Neuronal stem cell (in vitro differentiated cells): ENCODE measurements at regions not wholly inside any gene's neighbourhood (a gene's known extent, or its start where the extent isn't known, plus 50 kb on each side); places are given as distances from the start of the nearest gene placed in this dataset.

ENCODE experiments used
- DNase-seq: peaks from one replicate; pipeline ENCODE4 v3.0.0-alpha.2; 2013; ENCODE audit warnings: low spot score
- H2AFZ ChIP-seq: one replicate; pipeline ENCODE4 v1.6.1; 2013; ENCODE audit warnings: mild to moderate bottlenecking, low read length, inconsistent platforms
- H2AK5ac ChIP-seq: 2 replicates; pipeline ENCODE4 v1.6.1; 2013; ENCODE audit warnings: low read depth, mild to moderate bottlenecking, inconsistent platforms, low read length, moderate library complexity, mixed read lengths
- H2BK120ac ChIP-seq: 2 replicates; pipeline ENCODE4 v1.6.1; 2013; ENCODE audit warnings: low read depth, mild to moderate bottlenecking, inconsistent platforms, low read length, moderate library complexity, mixed read lengths
- H2BK12ac ChIP-seq: one replicate; pipeline ENCODE4 v1.6.1; 2013; ENCODE audit warnings: low read length, inconsistent platforms
- H2BK15ac ChIP-seq: 2 replicates; pipeline ENCODE4 v1.6.1; 2013; ENCODE audit warnings: mild to moderate bottlenecking, low read length, inconsistent platforms, mixed read lengths
- H2BK5ac ChIP-seq: one replicate; pipeline ENCODE4 v1.6.1; 2013; ENCODE audit warnings: inconsistent platforms, mild to moderate bottlenecking, low read length, moderate library complexity
- H3K14ac ChIP-seq: one replicate; pipeline ENCODE4 v1.6.1; 2013; ENCODE audit warnings: low read length, inconsistent platforms
- H3K18ac ChIP-seq: 2 replicates; pipeline ENCODE4 v1.6.1; 2013; ENCODE audit warnings: low read length, inconsistent platforms
- H3K23ac ChIP-seq: 2 replicates; pipeline ENCODE4 v1.6.1; 2013; ENCODE audit warnings: low read depth, mild to moderate bottlenecking, mixed read lengths, low read length, inconsistent platforms; ENCODE audit not compliant: poor library complexity
- H3K27ac ChIP-seq: replicated peaks from 3 replicates; pipeline ENCODE4 v1.5.1; 2013; ENCODE audit warnings: low read length, inconsistent platforms
- H3K27me3 ChIP-seq, 3 experiments: 2 replicates each; pipeline ENCODE4 v1.6.1; 2013; ENCODE audit warnings: low read length in 3 of 3, mild to moderate bottlenecking in 2 of 3, inconsistent platforms in 1 of 3, low read depth in 1 of 3, mixed read lengths in 1 of 3, moderate library complexity in 1 of 3; ENCODE audit not compliant: control insufficient read depth in 3 of 3, insufficient read depth in 3 of 3
- H3K36me3 ChIP-seq, 2 donors: replicated peaks in 1 of 2; 2 replicates each; pipeline ENCODE4 v1.6.1; 2013; ENCODE audit warnings: low read length in 2 of 2; ENCODE audit not compliant: control insufficient read depth in 2 of 2, insufficient read depth in 2 of 2
- H3K4ac ChIP-seq: 2 replicates; pipeline ENCODE4 v1.6.1; 2013; ENCODE audit warnings: inconsistent platforms, mild to moderate bottlenecking, low read length, moderate library complexity
- H3K4me1 ChIP-seq, 2 donors: 1 replicate in 1 of 2; 2 replicates in 1 of 2; pipeline ENCODE4 v1.6.1; 2013; ENCODE audit warnings: low read length in 2 of 2, low read depth in 1 of 2; ENCODE audit not compliant: control insufficient read depth in 2 of 2, insufficient read depth in 1 of 2
- H3K4me2 ChIP-seq: one replicate; pipeline ENCODE4 v1.6.1; 2013; ENCODE audit warnings: mild to moderate bottlenecking, low read length, inconsistent platforms; ENCODE audit not compliant: insufficient read depth, poor library complexity, severe bottlenecking
- H3K4me3 ChIP-seq, 2 donors: 2 replicates each; pipeline ENCODE4 v1.5.1; 2013; ENCODE audit warnings: low read length in 2 of 2, mild to moderate bottlenecking in 2 of 2, inconsistent platforms in 1 of 2, moderate library complexity in 1 of 2
- H3K79me1 ChIP-seq: one replicate; pipeline ENCODE4 v1.6.1; 2013; ENCODE audit warnings: low read depth, mild to moderate bottlenecking, inconsistent platforms, low read length, moderate library complexity
- H3K9ac ChIP-seq: one replicate; pipeline ENCODE4 v1.6.1; 2013; ENCODE audit warnings: mild to moderate bottlenecking, low read depth, low read length, inconsistent platforms; ENCODE audit not compliant: poor library complexity
- H3K9me3 ChIP-seq, 2 donors: replicated peaks in 1 of 2; 2 replicates each; pipeline versions ENCODE3 to v1.6.1; 2013; ENCODE audit warnings: low read length in 2 of 2, mild to moderate bottlenecking in 2 of 2, inconsistent platforms in 1 of 2, low read depth in 1 of 2, mixed read lengths in 1 of 2, moderate library complexity in 1 of 2; ENCODE audit not compliant: control insufficient read depth in 2 of 2, insufficient read depth in 1 of 2
- H4K8ac ChIP-seq: one replicate; pipeline ENCODE4 v1.6.1; 2013; ENCODE audit warnings: low read depth, mild to moderate bottlenecking, inconsistent platforms, low read length, moderate library complexity
- H4K91ac ChIP-seq: one replicate; pipeline ENCODE4 v1.6.1; 2013; ENCODE audit warnings: low read length, low read depth, mild to moderate bottlenecking, inconsistent platforms; ENCODE audit not compliant: poor library complexity
- WGBS, 2 donors: extraction: QIAGEN DNeasy Blood & Tissue Kit; methylation state at CpG; one replicate each; pipeline ENCODE4 v1.1.7; 2013; ENCODE audit warnings: missing lambda C conversion rate in 2 of 2, mixed read lengths in 1 of 2; ENCODE audit not compliant: insufficient read length in 2 of 2, insufficient replicate concordance in 1 of 2; ENCODE audit errors: extremely low coverage in 2 of 2; 5-methylcytosine and 5-hydroxymethylcytosine counted together

- H4K8ac ChIP-seq: no peak overlapping the region
- no peaks in the 10 kb centered on the region for H3K79me1 ChIP-seq
- no CpG with 5 or more reads among the region's 1 CpG for WGBS, 2 donors
- H2BK120ac ChIP-seq: no peak overlapping the region
- H3K23ac ChIP-seq: no peak overlapping the region
- no peaks in the 10 kb centered on the region for H3K27me3 ChIP-seq
- no peak overlapping the region for H2BK5ac ChIP-seq
- H3K36me3 ChIP-seq: no peaks in the 10 kb centered on the region
- no peak overlapping the region for H2BK12ac ChIP-seq
- H3K18ac ChIP-seq: no peak overlapping the region
- no peak overlapping the region for H3K9ac ChIP-seq
- H3K4me2 ChIP-seq: no peak overlapping the region
- no peak overlapping the region for H3K4me3 ChIP-seq
- peaks cover 2 to 4% of the 10 kb centered on the region in 2 donors for H3K9me3 ChIP-seq
- no peak overlapping the region for H3K27ac ChIP-seq
- H2BK15ac ChIP-seq: no peak overlapping the region
- no peak overlapping the region for H3K4ac ChIP-seq
- H3K14ac ChIP-seq: no peak overlapping the region
- H2AK5ac ChIP-seq: no peak overlapping the region
- DNase-seq: no peak
- H2AFZ ChIP-seq: peak overlapping the region; percentile 70
- H4K91ac ChIP-seq: no peak overlapping the region
- peaks cover 0 to 4% of the 10 kb centered on the region in 2 donors for H3K4me1 ChIP-seq
Observed at GRCh38 chr12:91594715-91595114, 412.1 kb upstream of the DCN start.

GRCh38 chr12:91591639-91591987, 409.0 kb upstream of the DCN start:
- H3K79me1 ChIP-seq: no peaks in the 10 kb centered on the region
- H4K91ac ChIP-seq: no peak overlapping the region
- no peak overlapping the region for H3K9ac ChIP-seq
- no peak overlapping the region for H2AFZ ChIP-seq
- no peak overlapping the region for H3K4me3 ChIP-seq
- H3K23ac ChIP-seq: no peak overlapping the region
- H4K8ac ChIP-seq: no peak overlapping the region
- no peak overlapping the region for H2AK5ac ChIP-seq
- H2BK120ac ChIP-seq: no peak overlapping the region
- H3K36me3 ChIP-seq: no peaks in the 10 kb centered on the region
- no peak overlapping the region for H3K4ac ChIP-seq
- no peak overlapping the region for H2BK5ac ChIP-seq
- DNase-seq: no peak
- WGBS, 2 donors: no CpG with 5 or more reads among the region's 1 CpG
- no peak overlapping the region for H3K14ac ChIP-seq
- H2BK15ac ChIP-seq: no peak overlapping the region
- no peak overlapping the region for H3K4me2 ChIP-seq
- H3K18ac ChIP-seq: no peak overlapping the region
- H3K27me3 ChIP-seq: no peaks in the 10 kb centered on the region
- no peak overlapping the region for H2BK12ac ChIP-seq
- H3K4me1 ChIP-seq: peaks cover 0 to 4% of the 10 kb centered on the region in 2 donors
- H3K9me3 ChIP-seq: no peaks in the 10 kb centered on the region
- H3K27ac ChIP-seq: no peak overlapping the region

- no peak overlapping the region for H3K14ac ChIP-seq
- no peak overlapping the region for H3K27ac ChIP-seq
- H2BK5ac ChIP-seq: no peak overlapping the region
- H3K23ac ChIP-seq: no peak overlapping the region
- no peak overlapping the region for H2BK120ac ChIP-seq
- H3K9ac ChIP-seq: no peak overlapping the region
- H3K9me3 ChIP-seq: no peaks in the 10 kb centered on the region
- H3K79me1 ChIP-seq: no peaks in the 10 kb centered on the region
- H3K27me3 ChIP-seq: no peaks in the 10 kb centered on the region
- no peak overlapping the region for H2BK15ac ChIP-seq
- no peak overlapping the region for H3K4me2 ChIP-seq
- no CpG with 5 or more reads among the region's 1 CpG for WGBS, 2 donors
- H3K4me3 ChIP-seq: no peak overlapping the region
- no peak for DNase-seq
- H2AFZ ChIP-seq: no peak overlapping the region
- H3K18ac ChIP-seq: no peak overlapping the region
- no peak overlapping the region for H3K4ac ChIP-seq
- H2BK12ac ChIP-seq: no peak overlapping the region
- no peak overlapping the region for H4K8ac ChIP-seq
- H3K36me3 ChIP-seq: no peaks in the 10 kb centered on the region
- no peak overlapping the region for H4K91ac ChIP-seq
- H2AK5ac ChIP-seq: no peak overlapping the region
- H3K4me1 ChIP-seq: peaks cover 0 to 4% of the 10 kb centered on the region in 2 donors
Observed at GRCh38 chr12:91590966-91591638, 408.5 kb upstream of the DCN start.

- H3K14ac ChIP-seq: no peak overlapping the region
Observed at GRCh38 chr12:91588874-91589454, 406.3 kb upstream of the DCN start.

More at GRCh38 chr12:91588874-91589454, 406.3 kb upstream of the DCN start:
- H4K8ac ChIP-seq: no peak overlapping the region
- no CpG with 5 or more reads among the region's 2 CpGs for WGBS, 2 donors
- no peaks in the 10 kb centered on the region for H3K4me1 ChIP-seq
- H3K79me1 ChIP-seq: no peaks in the 10 kb centered on the region
- no peak overlapping the region for H3K4me2 ChIP-seq
- no peak overlapping the region for H3K18ac ChIP-seq
- no peak overlapping the region for H2BK15ac ChIP-seq
- no peak overlapping the region for H3K9ac ChIP-seq
- H3K9me3 ChIP-seq: no peaks in the 10 kb centered on the region
- no peak overlapping the region for H3K23ac ChIP-seq
- no peak overlapping the region for H3K4me3 ChIP-seq
- H2AFZ ChIP-seq: no peak overlapping the region
- no peak overlapping the region for H2AK5ac ChIP-seq
- DNase-seq: no peak
- no peak overlapping the region for H2BK12ac ChIP-seq
- no peak overlapping the region for H4K91ac ChIP-seq
- no peak overlapping the region for H2BK5ac ChIP-seq
- H3K36me3 ChIP-seq: no peaks in the 10 kb centered on the region
- no peak overlapping the region for H3K4ac ChIP-seq
- no peak overlapping the region for H3K27ac ChIP-seq
- H3K27me3 ChIP-seq: no peaks in the 10 kb centered on the region
- no peak overlapping the region for H2BK120ac ChIP-seq
